ENCODE measurements at regions not wholly inside any gene's neighbourhood (a gene's known extent, or its start where the extent isn't known, plus 50 kb on each side); places are given as distances from the start of the nearest gene placed in this dataset.

DNA sequence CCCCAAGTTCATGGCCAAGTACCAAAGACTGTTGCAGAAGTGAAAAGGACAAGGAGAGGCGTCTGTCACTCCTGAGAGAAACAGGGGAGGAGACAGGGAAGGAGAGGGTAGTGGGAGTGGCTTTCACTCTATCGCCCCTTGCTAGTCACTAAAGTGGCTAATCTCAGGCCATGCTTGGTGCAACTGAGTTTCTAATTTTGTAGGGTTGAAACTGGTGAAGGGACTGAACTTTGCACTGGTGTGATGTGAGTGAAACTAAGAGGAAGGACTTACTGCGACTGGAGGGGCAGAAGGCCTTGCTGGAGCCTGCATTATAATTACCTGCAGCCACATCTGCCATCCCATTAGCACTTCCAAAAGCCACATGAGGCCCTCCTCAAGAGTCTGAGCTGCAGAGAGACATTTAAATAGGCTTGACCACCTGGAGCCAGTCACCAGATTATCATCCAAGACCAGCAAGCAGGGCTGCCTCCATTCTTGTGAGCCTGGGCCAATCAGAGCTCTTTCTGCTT is 107.2 kb upstream of the EEPD1 start:
- TF ChIP-seq POLR2A (IDR thresholded peaks at IDR 0.05; ENCODE audit: low read depth, low read length) (no peak), RFX5 (IDR thresholded peaks at IDR 0.05; ENCODE audit: low read depth, low read length) (no peak), CEBPB (IDR thresholded peaks at IDR 0.05; ENCODE audit: low read depth, low read length) (no peak), FOS (IDR thresholded peaks at IDR 0.05; ENCODE audit: low read depth, low read length) (no peak), SMC3 (IDR thresholded peaks at IDR 0.05; ENCODE audit: low read depth, low read length) (no peak)
- TF ChIP-seq, protein P1, sequence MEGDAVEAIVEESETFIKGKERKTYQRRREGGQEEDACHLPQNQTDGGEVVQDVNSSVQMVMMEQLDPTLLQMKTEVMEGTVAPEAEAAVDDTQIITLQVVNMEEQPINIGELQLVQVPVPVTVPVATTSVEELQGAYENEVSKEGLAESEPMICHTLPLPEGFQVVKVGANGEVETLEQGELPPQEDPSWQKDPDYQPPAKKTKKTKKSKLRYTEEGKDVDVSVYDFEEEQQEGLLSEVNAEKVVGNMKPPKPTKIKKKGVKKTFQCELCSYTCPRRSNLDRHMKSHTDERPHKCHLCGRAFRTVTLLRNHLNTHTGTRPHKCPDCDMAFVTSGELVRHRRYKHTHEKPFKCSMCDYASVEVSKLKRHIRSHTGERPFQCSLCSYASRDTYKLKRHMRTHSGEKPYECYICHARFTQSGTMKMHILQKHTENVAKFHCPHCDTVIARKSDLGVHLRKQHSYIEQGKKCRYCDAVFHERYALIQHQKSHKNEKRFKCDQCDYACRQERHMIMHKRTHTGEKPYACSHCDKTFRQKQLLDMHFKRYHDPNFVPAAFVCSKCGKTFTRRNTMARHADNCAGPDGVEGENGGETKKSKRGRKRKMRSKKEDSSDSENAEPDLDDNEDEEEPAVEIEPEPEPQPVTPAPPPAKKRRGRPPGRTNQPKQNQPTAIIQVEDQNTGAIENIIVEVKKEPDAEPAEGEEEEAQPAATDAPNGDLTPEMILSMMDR (conservative IDR thresholded peaks at IDR 0.05; ENCODE audit: low read depth, low read length), result no peak
- TF ChIP-seq, protein P2, sequence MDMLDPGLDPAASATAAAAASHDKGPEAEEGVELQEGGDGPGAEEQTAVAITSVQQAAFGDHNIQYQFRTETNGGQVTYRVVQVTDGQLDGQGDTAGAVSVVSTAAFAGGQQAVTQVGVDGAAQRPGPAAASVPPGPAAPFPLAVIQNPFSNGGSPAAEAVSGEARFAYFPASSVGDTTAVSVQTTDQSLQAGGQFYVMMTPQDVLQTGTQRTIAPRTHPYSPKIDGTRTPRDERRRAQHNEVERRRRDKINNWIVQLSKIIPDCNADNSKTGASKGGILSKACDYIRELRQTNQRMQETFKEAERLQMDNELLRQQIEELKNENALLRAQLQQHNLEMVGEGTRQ (IDR thresholded peaks at IDR 0.05; ENCODE audit: low read depth, low read length), result no peak
- TF ChIP-seq, protein P3, sequence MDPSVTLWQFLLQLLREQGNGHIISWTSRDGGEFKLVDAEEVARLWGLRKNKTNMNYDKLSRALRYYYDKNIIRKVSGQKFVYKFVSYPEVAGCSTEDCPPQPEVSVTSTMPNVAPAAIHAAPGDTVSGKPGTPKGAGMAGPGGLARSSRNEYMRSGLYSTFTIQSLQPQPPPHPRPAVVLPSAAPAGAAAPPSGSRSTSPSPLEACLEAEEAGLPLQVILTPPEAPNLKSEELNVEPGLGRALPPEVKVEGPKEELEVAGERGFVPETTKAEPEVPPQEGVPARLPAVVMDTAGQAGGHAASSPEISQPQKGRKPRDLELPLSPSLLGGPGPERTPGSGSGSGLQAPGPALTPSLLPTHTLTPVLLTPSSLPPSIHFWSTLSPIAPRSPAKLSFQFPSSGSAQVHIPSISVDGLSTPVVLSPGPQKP (IDR thresholded peaks at IDR 0.05; ENCODE audit: borderline replicate concordance, low read depth, low read length), result no peak
